Muscle of leg (tissue), 3 donors: ENCODE measurements at regions not wholly inside any gene's neighbourhood (a gene's known extent, or its start where the extent isn't known, plus 50 kb on each side); places are given as distances from the start of the nearest gene placed in this dataset.

ENCODE experiments used
- DNase-seq: peaks from one replicate; pipeline ENCODE4 v3.0.0; 2013
- H3K27ac ChIP-seq: one replicate; pipeline ENCODE4 v1.5.1; 2013; ENCODE audit warnings: mild to moderate bottlenecking, low read length, control low read depth
- H3K27me3 ChIP-seq: one replicate; pipeline ENCODE4 v1.6.1; 2013; ENCODE audit warnings: low read length; ENCODE audit not compliant: control insufficient read depth, insufficient read depth
- H3K36me3 ChIP-seq: one replicate; pipeline ENCODE4 v1.6.1; 2013; ENCODE audit warnings: low read length; ENCODE audit not compliant: control insufficient read depth, insufficient read depth
- H3K4me1 ChIP-seq: one replicate; pipeline ENCODE4 v1.6.1; 2013; ENCODE audit warnings: low read length; ENCODE audit not compliant: control insufficient read depth, insufficient read depth
- H3K4me3 ChIP-seq: one replicate; pipeline ENCODE4 v1.5.1; 2013; ENCODE audit warnings: low read length, control low read depth
- H3K9me3 ChIP-seq: replicated peaks from 2 replicates; pipeline ENCODE4 v1.6.1; 2013; ENCODE audit warnings: low read depth, low read length; ENCODE audit not compliant: control insufficient read depth
- WGBS: methylation state at CpG from one replicate; pipeline ENCODE4 v1.1.5; 2013; ENCODE audit warnings: missing lambda C conversion rate; ENCODE audit not compliant: insufficient coverage; 5-methylcytosine and 5-hydroxymethylcytosine counted together

DNA sequence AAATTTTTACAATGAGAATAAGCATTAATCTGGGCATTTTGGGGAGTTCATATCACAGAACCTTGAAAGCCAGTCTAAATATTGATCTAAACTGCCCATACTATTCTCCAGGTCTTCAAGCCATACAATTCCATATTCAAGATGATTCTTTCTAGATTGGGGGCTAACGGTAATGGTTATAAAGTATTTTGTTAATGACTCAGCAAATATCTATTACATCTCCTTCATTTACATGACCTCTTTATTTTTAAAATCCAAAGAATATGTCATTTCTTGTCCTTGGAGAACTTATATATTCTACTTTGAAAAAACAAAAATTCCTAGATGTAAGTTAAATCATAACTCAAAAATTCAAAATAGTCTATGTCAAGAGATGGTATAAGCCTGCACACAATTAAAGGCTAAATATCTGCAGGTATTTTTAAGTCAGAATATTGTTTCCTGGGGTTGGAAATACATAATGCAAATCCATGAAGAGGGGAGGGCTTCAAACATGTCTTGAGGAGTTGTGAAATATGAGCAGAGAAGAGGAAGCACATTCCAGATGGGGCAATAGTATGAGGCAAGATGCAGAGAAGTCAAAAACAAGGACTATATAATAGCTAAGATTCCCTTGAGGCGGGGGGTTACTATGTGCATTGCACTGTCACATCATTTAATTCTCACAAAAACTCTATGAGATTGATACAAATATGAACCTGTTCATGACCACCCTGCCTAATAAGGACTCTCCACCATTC, 526.4 kb downstream of the NR2F1-AS1 start:
- H3K9me3 ChIP-seq: no peaks in the 10 kb centered on the region
- H3K27me3 ChIP-seq: no peaks in the 10 kb centered on the region
- no peaks in the 10 kb centered on the region for H3K4me1 ChIP-seq
- DNase-seq: no peak
- H3K36me3 ChIP-seq: no peaks in the 10 kb centered on the region
- no peak overlapping the region for H3K4me3 ChIP-seq
- no CpG with 5 or more reads among the region's 2 CpGs for WGBS
- H3K27ac ChIP-seq: no peak overlapping the region

DNA sequence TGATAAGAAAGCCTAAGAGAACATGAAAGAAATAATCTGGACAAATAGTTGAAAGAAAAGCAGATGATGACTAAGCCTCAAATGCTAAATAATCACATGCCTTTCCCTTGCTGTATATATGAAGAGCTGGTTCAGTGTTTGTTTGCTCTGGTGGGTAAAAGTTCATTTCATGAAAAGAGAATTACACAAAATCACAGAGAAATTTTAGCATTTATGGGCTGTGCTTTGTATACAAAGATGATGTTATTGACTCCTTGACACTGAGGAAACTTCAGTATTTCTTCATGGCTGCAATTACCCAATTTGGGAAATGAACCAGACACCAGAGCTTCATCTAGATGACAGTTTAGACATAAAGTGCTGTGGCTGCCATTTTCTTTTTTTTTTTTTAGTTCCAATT, 527.2 kb downstream of the NR2F1-AS1 start:
- DNase-seq: no peak
- Histone ChIP-seq H3K4me1 (no peaks in the 10 kb centered on the region), H3K27me3 (no peaks in the 10 kb centered on the region), H3K9me3 (no peaks in the 10 kb centered on the region), H3K36me3 (no peaks in the 10 kb centered on the region), H3K27ac (no peak overlapping the region), H3K4me3 (no peak overlapping the region)

DNA sequence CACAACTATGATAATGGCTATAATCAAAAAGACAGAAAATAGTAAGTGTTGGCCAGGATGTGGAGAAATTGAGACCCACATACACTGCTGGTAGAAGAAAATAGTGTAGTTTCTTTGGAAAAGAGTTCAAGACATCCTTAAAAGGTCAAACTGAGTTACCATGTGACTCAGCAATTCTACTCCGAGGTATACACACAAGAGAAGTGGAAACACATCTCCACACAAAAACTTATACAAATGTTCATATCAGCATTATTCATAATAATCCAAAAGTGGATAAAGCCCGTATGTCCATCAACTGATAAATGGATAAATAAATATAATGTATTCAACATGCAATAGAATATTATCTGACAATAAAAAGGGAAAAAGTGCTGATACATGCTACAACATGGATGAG, 532.2 kb downstream of the NR2F1-AS1 start:
- Histone ChIP-seq H3K4me3 (no peak overlapping the region), H3K27ac (no peak overlapping the region), H3K9me3 (no peaks in the 10 kb centered on the region), H3K4me1 (no peaks in the 10 kb centered on the region), H3K36me3 (no peaks in the 10 kb centered on the region), H3K27me3 (no peaks in the 10 kb centered on the region)
- DNase-seq: no peak
- no CpG with 5 or more reads among the region's 2 CpGs for WGBS

DNA sequence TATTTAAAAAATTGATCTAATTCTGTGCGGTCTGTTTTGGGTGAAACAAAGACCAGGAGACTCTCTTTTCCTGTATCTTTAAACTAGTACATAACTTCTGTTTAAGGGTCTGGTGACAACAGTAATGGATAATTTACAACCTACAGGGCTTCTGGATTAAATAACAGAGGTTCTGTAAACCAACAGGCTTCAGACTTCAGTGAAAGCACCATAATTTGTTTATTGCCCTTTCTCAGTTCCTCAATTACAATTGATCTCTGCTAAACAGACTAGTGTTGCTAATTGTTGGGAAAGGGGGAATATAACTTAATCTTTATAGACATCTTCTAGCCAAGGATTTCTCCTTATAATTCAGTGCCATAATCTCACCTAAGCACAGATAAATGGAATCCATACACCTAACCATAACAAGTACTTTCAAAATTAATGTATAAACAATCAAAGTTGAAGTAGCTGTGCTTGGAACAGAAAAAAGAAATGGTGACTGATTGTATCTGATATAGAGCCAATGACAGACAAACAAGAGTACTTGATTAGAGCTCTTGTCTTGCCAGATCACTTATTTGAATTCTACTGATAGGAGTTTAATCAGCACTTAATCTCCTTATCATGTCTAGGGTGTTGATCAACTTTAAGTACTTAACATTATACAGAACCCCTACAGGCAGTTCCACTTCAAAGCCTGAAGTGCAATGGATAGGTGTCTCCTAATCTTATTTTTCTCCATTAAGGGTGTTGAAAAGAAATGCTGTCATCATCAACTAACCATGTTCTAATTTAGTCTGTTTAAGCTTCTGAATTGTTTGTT, 536.0 kb downstream of the NR2F1-AS1 start:
- H3K27ac ChIP-seq: no peak overlapping the region
- WGBS: no CpG with 5 or more reads among the region's 1 CpG
- DNase-seq: no peak

DNA sequence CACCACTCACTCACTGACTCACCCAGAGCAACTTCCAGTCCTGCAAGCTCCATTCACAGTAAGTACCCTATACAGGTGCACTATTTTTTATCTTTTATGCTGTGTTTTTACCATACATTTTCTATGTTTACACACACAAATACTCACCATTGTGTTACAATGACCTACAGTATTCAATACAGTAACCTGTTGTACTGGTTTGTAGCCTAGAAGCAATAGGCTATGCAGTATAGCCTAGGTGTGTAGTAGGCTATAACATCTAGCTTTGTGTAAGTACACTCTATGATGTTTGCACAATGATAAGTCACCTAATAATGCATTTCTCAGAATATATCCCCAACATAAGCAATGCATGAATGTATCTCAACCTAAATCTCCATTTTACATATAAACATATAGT, 541.1 kb downstream of the NR2F1-AS1 start:
- Histone ChIP-seq H3K27ac (no peak overlapping the region), H3K36me3 (no peaks in the 10 kb centered on the region), H3K4me1 (no peaks in the 10 kb centered on the region), H3K4me3 (no peak overlapping the region), H3K9me3 (no peaks in the 10 kb centered on the region), H3K27me3 (no peaks in the 10 kb centered on the region)
- no peak for DNase-seq

More for the DNA sequence above, 536.0 kb downstream of the NR2F1-AS1 start:
- Histone ChIP-seq H3K4me1 (no peaks in the 10 kb centered on the region), H3K4me3 (no peak overlapping the region), H3K27me3 (no peaks in the 10 kb centered on the region), H3K9me3 (no peaks in the 10 kb centered on the region), H3K36me3 (no peaks in the 10 kb centered on the region)

DNA sequence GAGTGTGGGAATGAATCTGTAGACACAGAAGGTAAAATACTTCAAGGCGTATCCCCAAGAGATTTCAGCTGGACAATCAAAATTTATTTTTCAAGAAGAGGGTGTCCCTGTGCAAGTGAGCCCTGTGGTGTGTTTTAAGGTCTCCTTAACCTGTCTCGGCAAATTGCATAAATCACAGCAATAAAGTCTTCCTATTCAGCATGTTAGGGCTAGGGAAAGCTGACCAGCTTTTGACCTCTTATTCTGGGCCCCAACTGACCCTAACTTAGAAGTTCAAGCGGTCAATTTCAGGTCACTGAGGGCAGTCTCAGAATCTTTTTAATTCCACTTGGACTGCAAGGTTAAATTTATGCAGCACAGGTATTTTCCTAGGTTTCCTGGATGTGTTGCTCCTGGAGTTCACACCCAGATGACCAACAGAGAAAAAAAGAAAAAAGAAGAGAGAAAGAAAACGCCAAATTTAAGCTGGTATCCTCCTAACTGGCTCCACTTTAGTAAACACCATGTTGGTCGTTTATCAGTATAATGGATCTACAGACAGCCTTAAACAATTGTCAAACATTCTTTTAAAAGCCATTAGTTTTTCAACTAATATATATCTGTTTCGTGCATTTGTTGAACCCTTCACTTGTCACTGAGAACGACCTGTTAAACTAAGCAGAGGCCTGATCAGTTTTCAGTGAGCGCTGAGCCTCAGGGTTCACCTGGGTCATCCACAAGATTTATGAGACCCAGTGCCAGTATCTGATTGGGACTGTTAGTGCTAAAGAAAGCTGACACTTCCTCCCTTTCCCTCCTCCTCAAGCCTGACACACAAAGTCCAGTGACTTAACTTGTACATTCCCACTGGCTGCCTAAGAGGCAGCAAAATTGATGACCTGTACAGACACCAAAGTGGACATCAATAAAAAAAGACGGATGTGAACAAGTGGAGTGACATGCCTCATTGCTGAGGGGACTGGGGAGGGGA, 546.1 kb downstream of the NR2F1-AS1 start:
- no peaks in the 10 kb centered on the region for H3K4me1 ChIP-seq
- H3K36me3 ChIP-seq: no peaks in the 10 kb centered on the region
- no peak overlapping the region for H3K27ac ChIP-seq
- H3K9me3 ChIP-seq: no peaks in the 10 kb centered on the region
- H3K4me3 ChIP-seq: no peak overlapping the region
- 53% methylated on average over 4 of the region's 9 CpGs for WGBS
- peak; percentile 41 for DNase-seq
- H3K27me3 ChIP-seq: no peaks in the 10 kb centered on the region

DNA sequence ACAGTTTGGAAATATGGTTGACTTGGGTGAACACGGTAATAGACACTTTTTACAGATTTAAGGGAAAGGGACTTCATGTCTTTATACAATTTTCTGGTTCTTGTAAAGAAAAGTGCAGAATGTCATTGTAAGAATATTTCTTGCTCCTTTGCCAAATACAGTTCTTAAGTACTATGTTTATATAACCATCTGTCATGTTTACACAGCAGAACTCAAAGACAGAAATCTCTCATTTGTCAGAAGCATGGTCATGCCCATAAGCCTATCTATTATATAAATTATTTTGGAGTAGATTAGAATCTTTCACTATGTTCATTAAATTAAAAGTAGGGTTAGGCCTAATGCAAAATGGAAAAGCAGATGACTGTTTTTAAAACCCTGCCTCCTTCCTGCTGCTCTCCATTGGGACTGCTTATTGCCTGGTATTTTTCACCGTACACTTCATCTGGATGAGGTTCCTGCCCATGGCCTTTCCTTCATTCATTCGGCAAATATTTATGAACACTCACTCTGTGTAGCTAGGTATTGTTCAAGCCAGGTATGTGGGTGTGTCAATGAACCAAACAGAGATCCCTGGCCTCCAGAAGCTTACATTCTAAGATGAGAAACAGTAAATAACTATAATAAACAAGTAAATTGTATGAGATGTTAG, 558.1 kb downstream of the NR2F1-AS1 start:
- Histone ChIP-seq H3K27me3 (no peaks in the 10 kb centered on the region), H3K36me3 (no peaks in the 10 kb centered on the region), H3K9me3 (no peaks in the 10 kb centered on the region), H3K4me3 (no peak overlapping the region), H3K4me1 (no peaks in the 10 kb centered on the region), H3K27ac (no peak overlapping the region)
- WGBS: no CpG with 5 or more reads among the region's 3 CpGs
- DNase-seq: peak; percentile 11

DNA sequence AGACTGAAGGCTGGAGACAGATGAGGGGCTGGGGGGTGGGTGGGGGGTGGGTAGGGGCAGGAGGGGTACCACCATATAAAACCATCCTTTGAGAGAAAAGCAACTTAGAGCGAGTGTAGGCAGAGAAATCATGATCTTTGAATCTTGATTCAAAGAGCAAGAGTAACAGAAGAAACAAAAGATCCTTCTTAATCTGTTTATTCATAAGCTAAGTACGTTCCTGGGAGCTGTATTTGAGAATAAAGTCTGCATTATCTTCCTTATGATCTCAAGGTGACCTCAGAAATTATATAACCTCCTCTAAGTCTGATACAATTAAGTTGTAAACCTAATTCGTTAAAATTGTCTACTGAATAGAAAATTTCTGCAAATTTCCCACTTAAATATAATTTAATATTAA, 558.8 kb downstream of the NR2F1-AS1 start:
- Histone ChIP-seq H3K27me3 (no peaks in the 10 kb centered on the region), H3K4me1 (no peaks in the 10 kb centered on the region), H3K4me3 (no peak overlapping the region), H3K36me3 (no peaks in the 10 kb centered on the region), H3K9me3 (no peaks in the 10 kb centered on the region), H3K27ac (no peak overlapping the region)
- no peak for DNase-seq
- WGBS: no CpG with 5 or more reads among the region's 3 CpGs

DNA sequence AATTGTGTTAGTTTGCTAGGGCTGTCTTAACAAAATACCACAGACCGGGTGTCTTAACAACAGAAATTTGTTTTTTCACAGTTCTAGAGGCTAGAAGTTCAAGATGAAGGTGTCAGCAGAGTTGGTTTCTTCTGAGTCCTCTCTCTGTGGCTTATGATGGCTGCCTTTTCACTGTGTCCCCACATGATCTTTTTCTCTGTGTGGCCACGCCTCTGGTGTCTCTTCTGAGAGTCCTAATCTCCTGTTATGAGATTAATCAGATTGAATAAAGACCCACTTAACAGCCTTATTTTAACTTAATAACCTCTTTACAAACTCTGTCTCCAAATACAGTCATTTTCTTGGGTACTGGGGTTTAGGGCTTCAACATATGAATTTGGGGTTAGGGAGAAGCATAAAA, 561.1 kb downstream of the NR2F1-AS1 start:
- no peak overlapping the region for H3K4me3 ChIP-seq
- no peaks in the 10 kb centered on the region for H3K9me3 ChIP-seq
- no peaks in the 10 kb centered on the region for H3K36me3 ChIP-seq
- H3K27ac ChIP-seq: no peak overlapping the region
- WGBS: no CpG with 5 or more reads among the region's 2 CpGs
- H3K27me3 ChIP-seq: no peaks in the 10 kb centered on the region
- no peaks in the 10 kb centered on the region for H3K4me1 ChIP-seq
- no peak for DNase-seq

DNA sequence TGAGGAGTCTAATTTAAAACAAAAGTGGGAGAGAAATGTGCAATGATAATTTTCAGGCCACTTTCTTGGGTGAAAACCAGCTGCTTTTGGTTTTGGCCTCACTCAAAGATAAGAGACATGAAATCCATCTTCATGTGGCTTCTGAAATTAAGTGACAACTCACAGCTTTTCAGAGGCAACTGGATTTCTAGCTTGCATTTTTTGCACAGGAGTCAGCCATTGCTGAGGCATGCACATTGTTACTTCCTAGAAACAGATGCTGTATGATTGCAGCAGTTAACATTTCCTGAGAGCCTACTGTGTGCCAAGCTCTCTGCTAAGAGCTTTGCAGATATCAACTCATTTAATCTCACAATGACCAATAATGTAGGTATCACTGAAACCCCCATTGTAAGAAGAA, 562.6 kb downstream of the NR2F1-AS1 start:
- no peaks in the 10 kb centered on the region for H3K36me3 ChIP-seq
- no peak overlapping the region for H3K27ac ChIP-seq
- no peaks in the 10 kb centered on the region for H3K27me3 ChIP-seq
- H3K9me3 ChIP-seq: no peaks in the 10 kb centered on the region
- DNase-seq: no peak
- H3K4me3 ChIP-seq: no peak overlapping the region
- H3K4me1 ChIP-seq: no peaks in the 10 kb centered on the region
